ENCODE measurements at regions not wholly inside any gene's neighbourhood (a gene's known extent, or its start where the extent isn't known, plus 50 kb on each side); places are given as distances from the start of the nearest gene placed in this dataset.
"Not testable (repeated sequence)": the region's sequence is repeated elsewhere in the genome, so short reads cannot be mapped to it uniquely, and the experiment has no call there.

DNA sequence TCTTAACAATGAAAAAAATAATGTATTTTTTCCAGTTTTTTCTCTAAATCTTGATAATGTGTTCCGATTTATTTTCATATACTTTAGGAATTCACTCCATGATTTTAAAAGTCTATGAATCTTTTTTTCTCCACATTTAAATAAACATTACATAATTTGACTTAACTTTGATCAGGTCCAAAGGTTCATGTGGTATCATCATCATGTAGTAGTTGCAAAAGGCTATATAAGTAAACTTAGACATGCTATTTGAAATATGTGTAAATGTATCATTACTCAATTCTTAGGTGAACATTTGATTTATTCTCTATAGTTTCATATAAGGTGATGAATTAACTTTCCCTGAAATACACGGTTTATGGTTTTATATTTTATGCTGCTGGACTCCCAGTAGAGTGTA, 2197.0 kb upstream of the RAG2 start:
- H3K4me3 Mint-ChIP-seq, result no peak overlapping the region
- H3K9me3 Mint-ChIP-seq, result peaks cover 4% of the 10 kb centered on the region
- H3K27me3 Mint-ChIP-seq, result no peaks in the 10 kb centered on the region
- no peaks in the 10 kb centered on the region for H3K4me1 Mint-ChIP-seq
- no peak overlapping the region for H3K27ac Mint-ChIP-seq
- H3K36me3 Mint-ChIP-seq, result no peaks in the 10 kb centered on the region

DNA sequence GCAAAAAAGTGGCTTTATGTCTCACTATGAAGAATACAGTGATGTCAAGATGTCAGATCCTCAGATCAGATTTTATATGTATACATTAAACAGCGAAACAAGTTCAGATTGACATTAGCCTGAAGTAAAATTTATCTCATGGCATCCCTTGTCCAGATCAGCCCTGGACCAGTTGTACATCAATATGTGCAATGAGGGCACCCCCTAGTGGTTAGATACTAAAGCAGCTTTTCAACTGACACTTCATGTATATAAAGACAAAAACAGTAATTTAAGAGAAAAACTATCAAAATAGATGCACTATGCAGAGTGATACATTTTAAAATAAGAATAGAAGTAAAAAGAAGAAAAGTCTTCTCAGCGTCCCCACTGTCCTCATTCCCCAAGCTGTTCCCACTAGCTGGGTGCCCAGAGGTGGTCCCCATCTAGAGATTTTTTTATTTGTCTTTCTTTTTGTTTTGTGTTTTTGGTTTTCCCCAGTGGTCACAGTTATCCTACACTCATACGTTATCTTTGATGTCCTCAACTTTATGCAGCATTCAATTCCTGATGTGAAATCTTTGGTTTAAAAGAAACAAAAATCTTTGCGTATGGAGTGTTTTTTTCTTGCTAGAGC, 2193.4 kb upstream of the RAG2 start:
- Mint-ChIP-seq H3K4me1 (no peaks in the 10 kb centered on the region), H3K4me3 (no peak overlapping the region), H3K36me3 (no peaks in the 10 kb centered on the region), H3K27ac (no peak overlapping the region), H3K27me3 (no peaks in the 10 kb centered on the region), H3K9me3 (no peaks in the 10 kb centered on the region)

DNA sequence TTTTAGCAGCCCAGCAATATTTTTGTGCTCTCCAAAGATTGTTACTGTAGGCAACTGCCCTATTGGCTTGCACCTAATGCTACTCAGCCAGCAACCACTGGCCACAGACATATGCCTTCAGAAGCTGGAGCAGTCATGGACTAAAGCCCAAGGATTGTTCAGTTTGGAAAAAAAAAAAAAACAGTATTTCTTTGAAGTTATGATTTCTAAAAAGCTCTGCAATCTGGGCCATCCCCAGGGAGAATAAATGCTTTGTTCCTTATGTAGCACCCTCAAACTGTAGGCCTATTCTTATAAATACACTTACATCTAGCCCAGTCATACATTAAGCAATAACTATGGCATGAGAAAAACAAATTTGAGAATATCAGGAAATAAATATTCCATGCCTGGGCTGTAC, 2190.5 kb upstream of the RAG2 start:
- H3K4me3 Mint-ChIP-seq, result no peak overlapping the region
- H3K27ac Mint-ChIP-seq, result no peak overlapping the region
- no peaks in the 10 kb centered on the region for H3K36me3 Mint-ChIP-seq
- no peaks in the 10 kb centered on the region for H3K4me1 Mint-ChIP-seq
- peaks cover 13% of the 10 kb centered on the region for H3K9me3 Mint-ChIP-seq
- H3K27me3 Mint-ChIP-seq, result no peaks in the 10 kb centered on the region

- Mint-ChIP-seq H3K27me3 (no peaks in the 10 kb centered on the region), H3K4me1 (no peaks in the 10 kb centered on the region)
Measured at GRCh38 chr11:38784164-38784563, 2186.1 kb upstream of the RAG2 start.

GRCh38 chr11:38766796-38767195, 2168.8 kb upstream of the RAG2 start:
- Mint-ChIP-seq H3K27ac (no peak overlapping the region), H3K9me3 (peaks cover 14% of the 10 kb centered on the region), H3K36me3 (no peaks in the 10 kb centered on the region), H3K4me1 (no peaks in the 10 kb centered on the region), H3K27me3 (no peaks in the 10 kb centered on the region), H3K4me3 (no peak overlapping the region)

More at GRCh38 chr11:38784164-38784563, 2186.1 kb upstream of the RAG2 start:
- Mint-ChIP-seq H3K36me3 (no peaks in the 10 kb centered on the region), H3K9me3 (peaks cover 19% of the 10 kb centered on the region), H3K27ac (no peak overlapping the region), H3K4me3 (no peak overlapping the region)

GRCh38 chr11:38759394-38759793, 2161.4 kb upstream of the RAG2 start:
- Mint-ChIP-seq H3K27me3 (no peaks in the 10 kb centered on the region), H3K36me3 (no peaks in the 10 kb centered on the region), H3K4me3 (no peak overlapping the region), H3K27ac (no peak overlapping the region), H3K9me3 (no peaks in the 10 kb centered on the region), H3K4me1 (no peaks in the 10 kb centered on the region)

DNA sequence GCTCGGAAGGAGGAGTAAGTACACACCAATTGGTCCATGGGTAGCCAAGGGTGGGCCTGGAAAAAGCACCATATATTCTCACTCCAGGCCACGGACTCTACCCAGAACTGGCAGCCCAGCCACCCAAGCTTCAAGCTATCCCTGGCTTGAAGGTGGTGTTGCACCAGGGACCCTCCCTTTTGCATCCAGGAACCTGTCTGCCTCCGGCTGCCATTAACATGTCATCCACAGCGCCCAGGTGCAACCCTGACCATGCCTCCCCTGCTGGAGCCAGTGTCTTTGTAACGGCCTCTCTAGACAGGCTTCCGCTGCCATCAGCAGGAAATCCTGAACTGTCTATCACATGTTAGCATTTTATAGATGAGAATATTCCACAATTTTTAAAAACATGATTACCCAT, 2158.5 kb upstream of the RAG2 start:
- Mint-ChIP-seq H3K27ac (no peak overlapping the region), H3K9me3 (no peaks in the 10 kb centered on the region)

DNA sequence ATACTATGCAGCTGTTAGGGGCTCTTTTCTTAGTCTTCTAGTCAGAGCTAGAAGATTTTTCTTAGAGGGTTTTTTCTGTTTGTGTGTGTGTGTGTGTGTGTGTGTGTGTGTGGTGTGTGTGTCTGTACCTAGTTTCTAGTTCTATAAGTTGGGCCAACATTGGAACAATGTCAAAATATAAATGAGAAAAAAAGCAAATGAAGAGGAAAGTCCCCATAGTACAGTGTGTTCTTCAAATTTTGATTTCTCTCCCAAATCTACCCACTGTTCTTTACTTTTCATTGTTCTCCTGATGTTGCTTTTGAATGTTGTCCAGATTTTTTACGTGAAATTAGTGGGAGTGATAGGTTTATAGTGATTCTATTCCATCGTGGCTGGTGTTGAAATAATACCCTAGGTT, 2153.4 kb upstream of the RAG2 start:
- H3K27ac Mint-ChIP-seq, result no peak overlapping the region
- no peaks in the 10 kb centered on the region for H3K9me3 Mint-ChIP-seq
- no peak overlapping the region for H3K4me3 Mint-ChIP-seq
- H3K27me3 Mint-ChIP-seq, result no peaks in the 10 kb centered on the region
- H3K36me3 Mint-ChIP-seq, result no peaks in the 10 kb centered on the region
- no peaks in the 10 kb centered on the region for H3K4me1 Mint-ChIP-seq

More for the DNA sequence above, 2158.5 kb upstream of the RAG2 start:
- Mint-ChIP-seq H3K4me3 (no peak overlapping the region), H3K36me3 (no peaks in the 10 kb centered on the region), H3K4me1 (no peaks in the 10 kb centered on the region), H3K27me3 (no peaks in the 10 kb centered on the region)

DNA sequence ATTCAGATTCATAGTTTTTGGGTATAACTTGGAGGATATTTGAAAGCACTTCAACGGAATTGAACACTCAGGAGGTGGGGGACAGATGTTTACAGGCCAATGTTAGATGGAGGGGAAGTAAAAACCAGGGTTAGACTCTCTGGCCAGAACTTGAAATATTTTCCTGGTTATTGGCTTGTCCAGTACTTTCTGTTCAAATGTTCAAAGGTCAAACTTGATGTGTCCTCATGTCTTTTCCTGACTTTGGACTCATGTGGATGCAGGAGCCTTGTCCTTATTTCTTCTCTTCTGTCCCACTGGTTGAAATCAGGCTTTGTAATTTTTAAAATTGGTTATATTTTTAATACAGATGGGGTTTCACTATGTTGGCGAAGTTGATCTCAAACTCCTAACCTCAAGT, 2148.5 kb upstream of the RAG2 start:
- H3K9me3 Mint-ChIP-seq, H3K27ac Mint-ChIP-seq, H3K27me3 Mint-ChIP-seq, H3K4me1 Mint-ChIP-seq, H3K4me3 Mint-ChIP-seq, H3K36me3 Mint-ChIP-seq: not testable (repeated sequence)

GRCh38 chr11:38723361-38723760, 2125.3 kb upstream of the RAG2 start:
- Mint-ChIP-seq H3K27ac (no peak overlapping the region), H3K27me3 (no peaks in the 10 kb centered on the region), H3K9me3 (peaks cover 14% of the 10 kb centered on the region), H3K4me1 (no peaks in the 10 kb centered on the region), H3K36me3 (no peaks in the 10 kb centered on the region), H3K4me3 (no peak overlapping the region)

DNA sequence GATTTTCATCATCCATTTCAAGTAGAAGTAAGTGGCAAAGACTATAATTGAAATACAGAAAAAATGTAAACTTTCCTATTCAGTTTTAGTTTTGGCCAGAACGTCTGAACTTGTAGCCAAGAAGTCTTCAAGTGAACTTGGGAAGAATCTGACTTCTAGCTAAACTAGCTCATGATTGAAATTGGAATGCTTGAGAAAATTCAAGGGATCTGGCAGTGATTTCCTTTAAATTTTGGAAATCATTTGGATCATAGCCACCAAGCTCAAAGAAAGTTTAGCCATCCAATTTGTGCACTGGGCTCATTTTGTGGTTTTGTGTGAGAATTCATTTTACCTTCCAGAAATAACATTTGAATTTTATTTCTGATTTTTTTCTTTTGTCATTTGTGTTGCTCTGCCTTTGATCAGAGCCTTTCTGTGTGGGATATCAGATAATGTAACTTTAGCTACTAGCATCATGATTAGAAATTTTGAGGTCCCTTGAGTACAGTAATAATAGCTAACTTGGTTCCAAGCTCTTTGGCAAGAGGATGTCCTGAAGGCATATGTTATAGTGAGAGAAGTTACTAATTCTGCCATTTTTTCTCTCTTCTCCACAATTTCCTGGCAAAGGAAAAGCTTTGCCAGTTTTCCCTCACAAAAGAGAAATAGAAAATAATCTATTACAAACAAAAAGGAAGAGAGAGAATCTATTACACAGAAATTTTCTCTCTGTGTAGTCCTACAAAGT, 2123.7 kb upstream of the RAG2 start:
- H3K27me3 Mint-ChIP-seq, result no peaks in the 10 kb centered on the region
- H3K36me3 Mint-ChIP-seq, result no peaks in the 10 kb centered on the region
- no peaks in the 10 kb centered on the region for H3K4me1 Mint-ChIP-seq
- peaks cover 14% of the 10 kb centered on the region for H3K9me3 Mint-ChIP-seq
- H3K27ac Mint-ChIP-seq, result no peak overlapping the region
- no peak overlapping the region for H3K4me3 Mint-ChIP-seq

- Mint-ChIP-seq H3K27ac (no peak overlapping the region), H3K9me3 (peaks cover 14% of the 10 kb centered on the region), H3K27me3 (no peaks in the 10 kb centered on the region), H3K4me3 (no peak overlapping the region), H3K4me1 (no peaks in the 10 kb centered on the region), H3K36me3 (no peaks in the 10 kb centered on the region)
Measured at GRCh38 chr11:38718659-38719058, 2120.6 kb upstream of the RAG2 start.

DNA sequence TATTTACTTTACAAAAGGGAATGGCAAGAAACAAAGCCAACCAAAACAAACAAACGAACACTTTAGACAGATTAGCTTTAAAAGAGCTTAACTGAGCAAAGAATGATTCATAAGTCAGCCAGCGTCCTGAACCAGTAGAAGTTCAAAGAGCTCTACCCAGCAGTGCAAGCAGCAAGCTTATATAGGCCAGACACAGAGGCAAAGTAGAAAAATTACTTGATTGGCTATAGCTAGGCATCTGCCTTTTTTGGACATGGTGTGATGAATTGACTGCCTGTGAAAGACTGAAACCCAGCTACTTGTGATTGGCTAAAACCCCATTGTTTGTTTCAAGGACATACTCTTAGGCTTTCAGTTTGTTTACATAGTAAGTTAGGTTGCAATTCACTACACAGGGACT, 2120.0 kb upstream of the RAG2 start:
- Mint-ChIP-seq H3K27me3 (no peaks in the 10 kb centered on the region), H3K4me1 (no peaks in the 10 kb centered on the region), H3K27ac (no peak overlapping the region), H3K36me3 (no peaks in the 10 kb centered on the region), H3K4me3 (no peak overlapping the region), H3K9me3 (peaks cover 8% of the 10 kb centered on the region)

- H3K36me3 Mint-ChIP-seq, result no peaks in the 10 kb centered on the region
- no peak overlapping the region for H3K27ac Mint-ChIP-seq
Measured at GRCh38 chr11:38711110-38711509, 2113.1 kb upstream of the RAG2 start.

GRCh38 chr11:38710262-38710661, 2112.2 kb upstream of the RAG2 start:
- no peak overlapping the region for H3K27ac Mint-ChIP-seq
- no peak overlapping the region for H3K4me3 Mint-ChIP-seq
- H3K4me1 Mint-ChIP-seq, result no peaks in the 10 kb centered on the region
- H3K36me3 Mint-ChIP-seq, result no peaks in the 10 kb centered on the region
- H3K9me3 Mint-ChIP-seq, result peaks cover 4% of the 10 kb centered on the region
- H3K27me3 Mint-ChIP-seq, result no peaks in the 10 kb centered on the region

More at GRCh38 chr11:38711110-38711509, 2113.1 kb upstream of the RAG2 start:
- peaks cover 3% of the 10 kb centered on the region for H3K9me3 Mint-ChIP-seq
- H3K4me1 Mint-ChIP-seq, result no peaks in the 10 kb centered on the region
- H3K27me3 Mint-ChIP-seq, result no peaks in the 10 kb centered on the region
- no peak overlapping the region for H3K4me3 Mint-ChIP-seq

DNA sequence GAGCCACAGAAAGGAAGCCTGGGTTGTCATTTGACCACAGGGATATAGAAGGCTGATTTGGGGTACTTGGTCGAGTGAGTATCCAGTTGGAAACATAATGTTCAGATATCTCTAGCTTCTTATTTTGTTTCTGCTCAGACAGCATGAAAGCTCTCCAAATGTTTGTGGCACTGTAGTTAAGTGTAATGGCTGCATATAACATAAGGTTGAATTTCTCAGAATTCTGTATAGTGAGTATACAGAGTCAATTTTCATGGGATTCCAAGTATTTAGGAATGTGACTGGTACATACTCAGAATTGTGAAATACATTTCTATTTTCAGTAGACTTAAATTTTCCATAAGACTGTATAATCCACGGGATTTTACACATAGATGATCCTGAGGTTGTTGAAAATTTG, 2102.1 kb upstream of the RAG2 start:
- Mint-ChIP-seq H3K36me3 (no peaks in the 10 kb centered on the region), H3K9me3 (peaks cover 13% of the 10 kb centered on the region), H3K4me1 (no peaks in the 10 kb centered on the region), H3K27ac (no peak overlapping the region), H3K4me3 (no peak overlapping the region), H3K27me3 (no peaks in the 10 kb centered on the region)

- Mint-ChIP-seq H3K27me3 (no peaks in the 10 kb centered on the region), H3K27ac (no peak overlapping the region), H3K4me1 (no peaks in the 10 kb centered on the region), H3K36me3 (no peaks in the 10 kb centered on the region), H3K9me3 (peaks cover 20% of the 10 kb centered on the region), H3K4me3 (no peak overlapping the region)
Measured at GRCh38 chr11:38693306-38693705, 2095.3 kb upstream of the RAG2 start.

Data from activated naive CD4-positive, alpha-beta T cell treated with anti-CD3 and anti-CD28 coated beads, Interleukin-2, amount 50 U/mL, for 24 hours (primary cell).